ENCODE measurements at regions not wholly inside any gene's neighbourhood (a gene's known extent, or its start where the extent isn't known, plus 50 kb on each side); places are given as distances from the start of the nearest gene placed in this dataset.

- TF ChIP-seq, protein P1, sequence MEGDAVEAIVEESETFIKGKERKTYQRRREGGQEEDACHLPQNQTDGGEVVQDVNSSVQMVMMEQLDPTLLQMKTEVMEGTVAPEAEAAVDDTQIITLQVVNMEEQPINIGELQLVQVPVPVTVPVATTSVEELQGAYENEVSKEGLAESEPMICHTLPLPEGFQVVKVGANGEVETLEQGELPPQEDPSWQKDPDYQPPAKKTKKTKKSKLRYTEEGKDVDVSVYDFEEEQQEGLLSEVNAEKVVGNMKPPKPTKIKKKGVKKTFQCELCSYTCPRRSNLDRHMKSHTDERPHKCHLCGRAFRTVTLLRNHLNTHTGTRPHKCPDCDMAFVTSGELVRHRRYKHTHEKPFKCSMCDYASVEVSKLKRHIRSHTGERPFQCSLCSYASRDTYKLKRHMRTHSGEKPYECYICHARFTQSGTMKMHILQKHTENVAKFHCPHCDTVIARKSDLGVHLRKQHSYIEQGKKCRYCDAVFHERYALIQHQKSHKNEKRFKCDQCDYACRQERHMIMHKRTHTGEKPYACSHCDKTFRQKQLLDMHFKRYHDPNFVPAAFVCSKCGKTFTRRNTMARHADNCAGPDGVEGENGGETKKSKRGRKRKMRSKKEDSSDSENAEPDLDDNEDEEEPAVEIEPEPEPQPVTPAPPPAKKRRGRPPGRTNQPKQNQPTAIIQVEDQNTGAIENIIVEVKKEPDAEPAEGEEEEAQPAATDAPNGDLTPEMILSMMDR (IDR thresholded peaks at IDR 0.05; ENCODE audit: low read length) = no peak
- TF ChIP-seq EZH2 (optimal IDR thresholded peaks at IDR 0.05; ENCODE audit: low read depth, low read length) = no peak
- TF ChIP-seq EZH2phosphoT487 (IDR thresholded peaks at IDR 0.05; ENCODE audit: low read length) = no peak
Measured at GRCh38 chr13:26484196-26484595, 73.3 kb upstream of the WASF3 start.

All from MM.1S (cell line).